ENCODE measurements at regions not wholly inside any gene's neighbourhood (a gene's known extent, or its start where the extent isn't known, plus 50 kb on each side); places are given as distances from the start of the nearest gene placed in this dataset.

DNA sequence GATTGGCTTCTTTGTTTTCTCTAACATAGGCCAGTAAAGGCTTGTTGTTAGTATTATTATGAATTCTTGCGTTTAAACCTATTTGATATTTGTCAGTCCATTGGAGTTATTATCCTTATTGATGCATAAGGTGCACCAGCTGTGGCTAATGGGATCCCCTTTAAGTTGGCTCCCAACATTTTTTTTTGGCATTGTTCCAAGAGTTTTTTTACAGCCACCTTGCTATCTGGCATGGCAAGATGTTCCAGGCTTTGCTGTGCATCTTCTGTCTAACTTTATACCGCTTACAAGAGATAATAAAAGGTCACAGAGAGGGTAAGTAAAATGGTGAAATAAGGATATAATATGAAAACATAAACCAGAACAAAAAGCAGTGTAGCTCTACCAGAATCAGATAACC is 157.5 kb upstream of the TACR1 start:
- intact Hi-C loops (cut with micrococcal nuclease; ENCODE audit: unreplicated experiment) = no loop called here
- Histone ChIP-seq H3K9me2 (ENCODE audit: insufficient read depth, low read length) (no peaks in the 10 kb centered on the region), H3K4me2 (ENCODE audit: low read length) (no peak overlapping the region), H3K4me3 (ENCODE audit: low read depth, low read length, poor library complexity, severe bottlenecking) (no peak overlapping the region), H2AFZ (ENCODE audit: low read length) (no peak overlapping the region), H3K36me3 (ENCODE audit: insufficient read depth, low read length) (no peaks in the 10 kb centered on the region), H3K9me3 (ENCODE audit: low read length) (no peaks in the 10 kb centered on the region), H4K20me1 (ENCODE audit: insufficient read depth, low read length) (no peaks in the 10 kb centered on the region), H3K27ac (ENCODE audit: low read depth, low read length, poor library complexity, severe bottlenecking) (no peak overlapping the region), H3K79me2 (ENCODE audit: insufficient read depth, low read depth, low read length) (no peaks in the 10 kb centered on the region), H3K4me1 (ENCODE audit: insufficient read depth, low read length, poor library complexity, severe bottlenecking) (no peaks in the 10 kb centered on the region)
- TF ChIP-seq, protein P1, sequence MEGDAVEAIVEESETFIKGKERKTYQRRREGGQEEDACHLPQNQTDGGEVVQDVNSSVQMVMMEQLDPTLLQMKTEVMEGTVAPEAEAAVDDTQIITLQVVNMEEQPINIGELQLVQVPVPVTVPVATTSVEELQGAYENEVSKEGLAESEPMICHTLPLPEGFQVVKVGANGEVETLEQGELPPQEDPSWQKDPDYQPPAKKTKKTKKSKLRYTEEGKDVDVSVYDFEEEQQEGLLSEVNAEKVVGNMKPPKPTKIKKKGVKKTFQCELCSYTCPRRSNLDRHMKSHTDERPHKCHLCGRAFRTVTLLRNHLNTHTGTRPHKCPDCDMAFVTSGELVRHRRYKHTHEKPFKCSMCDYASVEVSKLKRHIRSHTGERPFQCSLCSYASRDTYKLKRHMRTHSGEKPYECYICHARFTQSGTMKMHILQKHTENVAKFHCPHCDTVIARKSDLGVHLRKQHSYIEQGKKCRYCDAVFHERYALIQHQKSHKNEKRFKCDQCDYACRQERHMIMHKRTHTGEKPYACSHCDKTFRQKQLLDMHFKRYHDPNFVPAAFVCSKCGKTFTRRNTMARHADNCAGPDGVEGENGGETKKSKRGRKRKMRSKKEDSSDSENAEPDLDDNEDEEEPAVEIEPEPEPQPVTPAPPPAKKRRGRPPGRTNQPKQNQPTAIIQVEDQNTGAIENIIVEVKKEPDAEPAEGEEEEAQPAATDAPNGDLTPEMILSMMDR (conservative IDR thresholded peaks at IDR 0.05; ENCODE audit: low read length) = no peak
- TF ChIP-seq EZH2phosphoT487 (IDR thresholded peaks at IDR 0.05; ENCODE audit: borderline replicate concordance, low read depth, low read length) = no peak
- ChIA-PET POLR2A (interaction anchor here (0.6 kb wide), 1 partner anchor 317 kb away, joined by 4 read pairs; no protein-coding TSS in a partner anchor), CTCF (ENCODE audit: unreplicated experiment) (no interaction called here)
- no peak for DNase-seq (ENCODE audit: low spot score)
- BruUV-seq (replicated peaks) = no TSS peak

GRCh38 chr2:75353131-75353530 is 153.8 kb upstream of the TACR1 start:
- Histone ChIP-seq H2AFZ (ENCODE audit: low read length) (no peak overlapping the region), H3K36me3 (ENCODE audit: insufficient read depth, low read length) (no peaks in the 10 kb centered on the region), H3K4me2 (ENCODE audit: low read length) (no peak overlapping the region), H3K4me3 (ENCODE audit: low read depth, low read length, poor library complexity, severe bottlenecking) (no peak overlapping the region), H3K9me2 (ENCODE audit: insufficient read depth, low read length) (no peaks in the 10 kb centered on the region), H3K27ac (ENCODE audit: low read depth, low read length, poor library complexity, severe bottlenecking) (no peak overlapping the region), H3K4me1 (ENCODE audit: insufficient read depth, low read length, poor library complexity, severe bottlenecking) (no peaks in the 10 kb centered on the region), H3K79me2 (ENCODE audit: insufficient read depth, low read depth, low read length) (no peaks in the 10 kb centered on the region), H4K20me1 (ENCODE audit: insufficient read depth, low read length) (no peaks in the 10 kb centered on the region), H3K9me3 (ENCODE audit: low read length) (no peaks in the 10 kb centered on the region)
- intact Hi-C loops (cut with micrococcal nuclease; ENCODE audit: unreplicated experiment) = no loop called here
- ChIA-PET CTCF (ENCODE audit: unreplicated experiment) (interaction anchor here (0.5 kb wide), 1 partner anchor 275 kb away, joined by 3 read pairs; no protein-coding TSS in a partner anchor), POLR2A (interaction anchor here (1.4 kb wide), 1 partner anchor 8 kb away, joined by 5 read pairs; no protein-coding TSS in a partner anchor)
- DNase-seq (ENCODE audit: low spot score) = no peak
- TF ChIP-seq, protein P1 (conservative IDR thresholded peaks at IDR 0.05; ENCODE audit: low read length) = no peak
- no peak for TF ChIP-seq EZH2phosphoT487 (IDR thresholded peaks at IDR 0.05; ENCODE audit: borderline replicate concordance, low read depth, low read length)
- BruUV-seq (replicated peaks) = no TSS peak

DNA sequence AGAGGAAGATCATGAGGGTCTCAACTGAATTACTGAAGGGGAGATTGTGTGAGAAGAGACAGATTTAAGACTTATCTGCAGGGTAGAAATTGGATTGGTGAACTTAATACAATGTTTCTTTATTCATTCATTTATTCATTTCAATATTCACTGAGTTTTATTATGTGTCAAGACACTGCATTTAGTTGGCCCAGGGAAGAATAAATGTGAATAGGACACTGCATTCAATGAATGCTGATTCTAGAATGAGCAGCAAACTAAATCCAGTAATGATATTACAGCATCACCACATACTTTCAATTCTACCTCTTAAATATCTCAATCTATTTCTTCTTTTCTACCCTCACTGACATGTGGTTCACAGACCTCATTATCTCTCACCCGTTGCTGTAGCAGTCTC is 149.0 kb upstream of the TACR1 start:
- ChIA-PET CTCF (ENCODE audit: unreplicated experiment) (no interaction called here), POLR2A (no interaction called here)
- no peaks in the 10 kb centered on the region for H3K4me1 ChIP-seq (ENCODE audit: insufficient read depth, low read length, poor library complexity, severe bottlenecking)
- TF ChIP-seq EZH2phosphoT487 (IDR thresholded peaks at IDR 0.05; ENCODE audit: borderline replicate concordance, low read depth, low read length) = no peak
- TF ChIP-seq, protein P1 (conservative IDR thresholded peaks at IDR 0.05; ENCODE audit: low read length) = no peak
- no peak overlapping the region for H2AFZ ChIP-seq (ENCODE audit: low read length)
- H3K9me3 ChIP-seq (ENCODE audit: low read length) = no peaks in the 10 kb centered on the region
- no peaks in the 10 kb centered on the region for H3K9me2 ChIP-seq (ENCODE audit: insufficient read depth, low read length)
- no peaks in the 10 kb centered on the region for H3K79me2 ChIP-seq (ENCODE audit: insufficient read depth, low read depth, low read length)
- H3K4me3 ChIP-seq (ENCODE audit: low read depth, low read length, poor library complexity, severe bottlenecking) = no peak overlapping the region
- H3K4me2 ChIP-seq (ENCODE audit: low read length) = no peak overlapping the region
- no peaks in the 10 kb centered on the region for H4K20me1 ChIP-seq (ENCODE audit: insufficient read depth, low read length)
- intact Hi-C loops (cut with micrococcal nuclease; ENCODE audit: unreplicated experiment) = no loop called here
- BruUV-seq (replicated peaks) = no TSS peak
- H3K27ac ChIP-seq (ENCODE audit: low read depth, low read length, poor library complexity, severe bottlenecking) = no peak overlapping the region
- no peaks in the 10 kb centered on the region for H3K36me3 ChIP-seq (ENCODE audit: insufficient read depth, low read length)
- no peak for DNase-seq (ENCODE audit: low spot score)

All from OCI-LY7 (cell line).